SU-DHL-6 (cell line): ENCODE measurements at regions not wholly inside any gene's neighbourhood (a gene's known extent, or its start where the extent isn't known, plus 50 kb on each side); places are given as distances from the start of the nearest gene placed in this dataset.

Experiments used
- CTCF ChIP-seq: fragments of 200-600 bp; sonication (generic); IDR thresholded peaks from one replicate; pipeline ENCODE4 v1.5.1; 2017; ENCODE audit warnings: antibody characterized with exemption, mild to moderate bottlenecking, low read length, moderate library complexity; ENCODE audit not compliant: insufficient read depth, poor library complexity, severe bottlenecking
- EZH2phosphoT487 ChIP-seq: fragments of 200-600 bp; sonication (generic), shearing (Covaris generic); conservative IDR thresholded peaks from 2 replicates; pipeline ENCODE4 v1.6.1; 2018; ENCODE audit warnings: mild to moderate bottlenecking, antibody characterized with exemption, low read length, moderate library complexity, mixed read lengths

- TF ChIP-seq CTCF, result no peak
- TF ChIP-seq EZH2phosphoT487, result no peak
These were observed 94.8 kb upstream of the UXS1 start for GRCh38 chr2:106288873-106289272.
